ENCODE measurements at regions not wholly inside any gene's neighbourhood (a gene's known extent, or its start where the extent isn't known, plus 50 kb on each side); places are given as distances from the start of the nearest gene placed in this dataset.

- intact Hi-C loops (cut with micrococcal nuclease; ENCODE audit: unreplicated experiment), result no loop called here
- H3K27ac ChIP-seq (ENCODE audit: low read depth, low read length, poor library complexity, severe bottlenecking), result no peak overlapping the region
- no peak for DNase-seq (ENCODE audit: low spot score)
- H3K9me3 ChIP-seq (ENCODE audit: low read depth, low read length, poor library complexity, severe bottlenecking), result no peaks in the 10 kb centered on the region
- no peaks in the 10 kb centered on the region for H3K36me3 ChIP-seq (ENCODE audit: insufficient read depth, low read length, poor library complexity, severe bottlenecking)
- no peaks in the 10 kb centered on the region for H3K4me1 ChIP-seq (ENCODE audit: insufficient read depth, low read length, poor library complexity, severe bottlenecking)
- CTCF ChIA-PET, result no interaction called here
- POLR2A ChIA-PET (ENCODE audit: low non-redundant PET), result no interaction called here
- TF ChIP-seq EZH2 (IDR thresholded peaks at IDR 0.05; ENCODE audit: borderline replicate concordance, low read depth, low read length, poor library complexity, severe bottlenecking) (no peak), CTCF (conservative IDR thresholded peaks at IDR 0.05; ENCODE audit: low read depth, low read length) (no peak)
- BruUV-seq (replicated peaks), result no TSS peak
- H3K4me3 ChIP-seq (ENCODE audit: low read depth, low read length, poor library complexity, severe bottlenecking), result no peak overlapping the region
- H3K27me3 ChIP-seq (replicated peaks; ENCODE audit: insufficient read depth, low read depth, low read length, poor library complexity), result no peaks in the 10 kb centered on the region
These were observed 342.5 kb downstream of the NFIB start for GRCh38 chr9:13971415-13971814.

- no peaks in the 10 kb centered on the region for H3K9me3 ChIP-seq (ENCODE audit: low read depth, low read length, poor library complexity, severe bottlenecking)
- POLR2A ChIA-PET (ENCODE audit: low non-redundant PET), result no interaction called here
- intact Hi-C loops (cut with micrococcal nuclease; ENCODE audit: unreplicated experiment), result no loop called here
- CTCF ChIA-PET, result no interaction called here
- H3K27me3 ChIP-seq (replicated peaks; ENCODE audit: insufficient read depth, low read depth, low read length, poor library complexity), result no peaks in the 10 kb centered on the region
- no TSS peak for BruUV-seq (replicated peaks)
- TF ChIP-seq CTCF (conservative IDR thresholded peaks at IDR 0.05; ENCODE audit: low read depth, low read length) (no peak), EZH2 (IDR thresholded peaks at IDR 0.05; ENCODE audit: borderline replicate concordance, low read depth, low read length, poor library complexity, severe bottlenecking) (no peak)
- no peak for DNase-seq (ENCODE audit: low spot score)
- H3K4me1 ChIP-seq (ENCODE audit: insufficient read depth, low read length, poor library complexity, severe bottlenecking), result no peaks in the 10 kb centered on the region
- no peak overlapping the region for H3K27ac ChIP-seq (ENCODE audit: low read depth, low read length, poor library complexity, severe bottlenecking)
- H3K36me3 ChIP-seq (ENCODE audit: insufficient read depth, low read length, poor library complexity, severe bottlenecking), result no peaks in the 10 kb centered on the region
- H3K4me3 ChIP-seq (ENCODE audit: low read depth, low read length, poor library complexity, severe bottlenecking), result no peak overlapping the region
These were observed 343.5 kb downstream of the NFIB start for GRCh38 chr9:13970426-13970825.

- DNase-seq (ENCODE audit: low spot score), result no peak
- Histone ChIP-seq H3K4me3 (ENCODE audit: low read depth, low read length, poor library complexity, severe bottlenecking) (no peak overlapping the region), H3K4me1 (ENCODE audit: insufficient read depth, low read length, poor library complexity, severe bottlenecking) (no peaks in the 10 kb centered on the region), H3K27me3 (replicated peaks; ENCODE audit: insufficient read depth, low read depth, low read length, poor library complexity) (no peaks in the 10 kb centered on the region), H3K9me3 (ENCODE audit: low read depth, low read length, poor library complexity, severe bottlenecking) (no peaks in the 10 kb centered on the region), H3K27ac (ENCODE audit: low read depth, low read length, poor library complexity, severe bottlenecking) (no peak overlapping the region), H3K36me3 (ENCODE audit: insufficient read depth, low read length, poor library complexity, severe bottlenecking) (no peaks in the 10 kb centered on the region)
- no TSS peak for BruUV-seq (replicated peaks)
- intact Hi-C loops (cut with micrococcal nuclease; ENCODE audit: unreplicated experiment), result no loop called here
- TF ChIP-seq EZH2 (IDR thresholded peaks at IDR 0.05; ENCODE audit: borderline replicate concordance, low read depth, low read length, poor library complexity, severe bottlenecking) (no peak), CTCF (conservative IDR thresholded peaks at IDR 0.05; ENCODE audit: low read depth, low read length) (no peak)
- CTCF ChIA-PET, result no interaction called here
- POLR2A ChIA-PET (ENCODE audit: low non-redundant PET), result no interaction called here
These were observed 343.9 kb downstream of the NFIB start for GRCh38 chr9:13970018-13970417.

Measured in A673 (cell line).